Activated T-helper 1 cell treated with anti-CD3 and anti-CD28 coated beads, Interleukin-12 subunit alpha, Interleukin-12 subunit beta, Interleukin-2, Interleukin-4 antibody, amounts not matched to agents 30 ng/mL and 10 ng/mL and 1 ng/mL, durations not matched to agents 14 hours and 24 hours and 36 hours (primary cell): ENCODE measurements at regions not wholly inside any gene's neighbourhood (a gene's known extent, or its start where the extent isn't known, plus 50 kb on each side); places are given as distances from the start of the nearest gene placed in this dataset.

Experiments used
- DNase-seq: peaks from one replicate; pipeline ENCODE4 v3.0.0; 2021; ENCODE audit warnings: low spot score
- H3K27ac Mint-ChIP-seq: one replicate; pipeline ENCODE4 v1.8.0; 2021; ENCODE audit warnings: mild to moderate bottlenecking, mixed read lengths
- H3K27me3 Mint-ChIP-seq: one replicate; pipeline ENCODE4 v1.8.0; 2022; ENCODE audit warnings: mild to moderate bottlenecking, moderate library complexity, mixed read lengths; ENCODE audit not compliant: insufficient read depth
- H3K36me3 Mint-ChIP-seq: one replicate; pipeline ENCODE4 v1.8.0; 2021; ENCODE audit warnings: low read depth, mixed read lengths
- H3K4me1 Mint-ChIP-seq: one replicate; pipeline ENCODE4 v1.8.0; 2021; ENCODE audit warnings: low read depth, mixed read lengths
- H3K4me3 Mint-ChIP-seq: one replicate; pipeline ENCODE4 v1.8.0; 2021; ENCODE audit warnings: mild to moderate bottlenecking, moderate library complexity, mixed read lengths
- H3K9me3 Mint-ChIP-seq: one replicate; pipeline ENCODE4 v1.8.0; 2021; ENCODE audit warnings: mixed read lengths
- intact Hi-C: fragments of 100-400 bp; cut with micrococcal nuclease; formaldehyde crosslinking; loops from one replicate; pipeline ENCODE4 v1.15.1; 2024

DNA sequence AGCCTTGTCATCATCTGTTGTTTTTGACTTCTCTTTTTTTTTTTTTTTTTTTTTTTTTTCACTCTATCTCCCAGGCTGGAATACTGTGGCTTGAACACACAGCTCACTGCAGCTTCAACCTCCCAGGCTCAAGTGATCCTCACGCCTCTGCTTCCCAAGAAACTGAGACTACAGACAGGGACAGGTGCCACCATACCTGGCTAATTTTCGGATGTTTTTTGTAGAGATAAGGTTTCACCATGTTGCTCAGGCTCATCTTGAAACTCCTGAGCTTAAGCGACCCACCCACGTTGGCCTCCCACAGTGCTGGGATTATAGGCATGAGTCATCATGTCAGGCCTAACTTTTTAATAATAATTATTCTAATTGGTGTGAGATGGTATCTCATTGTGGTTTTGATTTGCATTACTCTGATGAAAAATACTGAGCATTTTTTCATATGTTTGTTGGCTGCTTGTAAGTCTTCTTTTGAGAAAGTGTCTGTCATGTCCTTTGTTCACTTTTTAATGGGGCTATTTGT, 51.3 kb upstream of the OR9G4 start:
- H3K36me3 Mint-ChIP-seq = no peaks in the 10 kb centered on the region
- no peaks in the 10 kb centered on the region for H3K4me1 Mint-ChIP-seq
- no peak overlapping the region for H3K4me3 Mint-ChIP-seq
- no peaks in the 10 kb centered on the region for H3K9me3 Mint-ChIP-seq
- H3K27me3 Mint-ChIP-seq = no peaks in the 10 kb centered on the region
- no peak for DNase-seq
- intact Hi-C loops = no loop called here
- H3K27ac Mint-ChIP-seq = no peak overlapping the region
